IPS-20b (cell line): ENCODE measurements at regions not wholly inside any gene's neighbourhood (a gene's known extent, or its start where the extent isn't known, plus 50 kb on each side); places are given as distances from the start of the nearest gene placed in this dataset.

Experiments
- H3K27ac ChIP-seq: one replicate; pipeline ENCODE4 v1.5.1; 2013; ENCODE audit warnings: low read length
- H3K27me3 ChIP-seq: 2 replicates; pipeline ENCODE4 v1.6.1; 2013; ENCODE audit warnings: mild to moderate bottlenecking, low read length, inconsistent platforms; ENCODE audit not compliant: insufficient read depth
- H3K36me3 ChIP-seq: 2 replicates; pipeline ENCODE4 v1.6.1; 2013; ENCODE audit warnings: low read depth, mild to moderate bottlenecking, inconsistent platforms, low read length, moderate library complexity; ENCODE audit not compliant: insufficient read depth
- H3K4me1 ChIP-seq: 2 replicates; pipeline ENCODE4 v1.6.1; 2013; ENCODE audit warnings: mild to moderate bottlenecking, control low read depth, inconsistent platforms, low read length, moderate library complexity; ENCODE audit not compliant: insufficient read depth
- H3K4me3 ChIP-seq: 2 replicates; pipeline ENCODE4 v1.5.1; 2013; ENCODE audit warnings: mild to moderate bottlenecking, low read length, inconsistent platforms
- H3K9ac ChIP-seq: 2 replicates; pipeline ENCODE4 v1.6.1; 2013; ENCODE audit warnings: low read depth, mild to moderate bottlenecking, inconsistent platforms, low read length, moderate library complexity
- H3K9me3 ChIP-seq: 2 replicates; pipeline ENCODE4 v1.6.1; 2013; ENCODE audit warnings: mild to moderate bottlenecking, low read depth, low read length, inconsistent platforms; ENCODE audit not compliant: insufficient read depth

GRCh38 chr3:28171962-28172361, 69.5 kb upstream of the CMC1 start:
- Histone ChIP-seq H3K4me3 (no peak overlapping the region), H3K4me1 (no peaks in the 10 kb centered on the region), H3K9me3 (no peaks in the 10 kb centered on the region), H3K36me3 (no peaks in the 10 kb centered on the region), H3K27ac (no peak overlapping the region), H3K27me3 (no peaks in the 10 kb centered on the region), H3K9ac (no peak overlapping the region)

GRCh38 chr3:28172748-28173147, 68.7 kb upstream of the CMC1 start:
- Histone ChIP-seq H3K36me3 (no peaks in the 10 kb centered on the region), H3K4me1 (no peaks in the 10 kb centered on the region), H3K9me3 (no peaks in the 10 kb centered on the region), H3K27me3 (no peaks in the 10 kb centered on the region), H3K27ac (no peak overlapping the region), H3K4me3 (no peak overlapping the region), H3K9ac (no peak overlapping the region)

GRCh38 chr3:28173836-28174235, 67.6 kb upstream of the CMC1 start:
- H3K4me3 ChIP-seq, result no peak overlapping the region
- no peaks in the 10 kb centered on the region for H3K27me3 ChIP-seq
- H3K4me1 ChIP-seq, result no peaks in the 10 kb centered on the region
- H3K9me3 ChIP-seq, result no peaks in the 10 kb centered on the region
- no peaks in the 10 kb centered on the region for H3K36me3 ChIP-seq
- H3K27ac ChIP-seq, result no peak overlapping the region
- no peak overlapping the region for H3K9ac ChIP-seq

- Histone ChIP-seq H3K27me3 (no peaks in the 10 kb centered on the region), H3K9ac (no peak overlapping the region), H3K27ac (no peak overlapping the region), H3K9me3 (no peaks in the 10 kb centered on the region), H3K4me3 (no peak overlapping the region), H3K36me3 (no peaks in the 10 kb centered on the region), H3K4me1 (no peaks in the 10 kb centered on the region)
These were observed 54.7 kb upstream of the CMC1 start for GRCh38 chr3:28186748-28187147.

- Histone ChIP-seq H3K27ac (no peak overlapping the region), H3K36me3 (no peaks in the 10 kb centered on the region), H3K9me3 (no peaks in the 10 kb centered on the region), H3K27me3 (no peaks in the 10 kb centered on the region), H3K4me3 (no peak overlapping the region), H3K9ac (no peak overlapping the region), H3K4me1 (no peaks in the 10 kb centered on the region)
These were observed 52.7 kb upstream of the CMC1 start for GRCh38 chr3:28188686-28189085.

GRCh38 chr3:28191363-28191762, 50.1 kb upstream of the CMC1 start:
- no peaks in the 10 kb centered on the region for H3K36me3 ChIP-seq
- H3K27me3 ChIP-seq, result no peaks in the 10 kb centered on the region
- no peak overlapping the region for H3K4me3 ChIP-seq
- no peak overlapping the region for H3K9ac ChIP-seq
- H3K27ac ChIP-seq, result no peak overlapping the region
- H3K9me3 ChIP-seq, result no peaks in the 10 kb centered on the region
- no peaks in the 10 kb centered on the region for H3K4me1 ChIP-seq
